Peyer's patch (tissue), 4 donors: ENCODE measurements at regions not wholly inside any gene's neighbourhood (a gene's known extent, or its start where the extent isn't known, plus 50 kb on each side); places are given as distances from the start of the nearest gene placed in this dataset.

Experiments
- DNase-seq, 3 donors: peaks; one replicate each; pipeline ENCODE4 v3.0.0-alpha.2; 2017 to 2019
- H3K27ac ChIP-seq, 4 donors: fragments of 200-600 bp; sonication (generic); one replicate each; pipeline ENCODE4 v1.5.1; 2016 to 2019
- H3K27me3 ChIP-seq, 2 donors: fragments of 200-600 bp; sonication (generic); one replicate each; pipeline ENCODE4 v1.5.1; 2019
- H3K36me3 ChIP-seq, 3 donors: fragments of 200-600 bp; sonication (generic); one replicate each; pipeline ENCODE4 v1.5.1; 2016 to 2019
- H3K4me1 ChIP-seq, 4 donors: fragments of 200-600 bp; sonication (generic); one replicate each; pipeline ENCODE4 v1.5.1; 2016 to 2019
- H3K4me3 ChIP-seq, 4 donors: fragments of 200-600 bp; sonication (generic); 1 replicate in 3 of 4; 2 replicates in 1 of 4; pipeline ENCODE4 v1.5.1; 2016 to 2019; ENCODE audit warnings: mild to moderate bottlenecking in 1 of 4
- H3K9me3 ChIP-seq, 4 donors: fragments of 200-600 bp; sonication (generic); one replicate each; pipeline ENCODE4 v1.5.1; 2016 to 2019; ENCODE audit warnings: mild to moderate bottlenecking in 1 of 4
- POLR2A ChIP-seq, 2 donors: fragments of 450-650 bp; IDR thresholded peaks; one replicate each; pipeline ENCODE4 v1.5.1; 2017; ENCODE audit warnings: antibody characterized with exemption in 2 of 2, mild to moderate bottlenecking in 2 of 2, moderate library complexity in 2 of 2
- TF ChIP-seq, protein P1 (sequence below), 6 experiments: fragments of 450-650 bp in 4 of 6; fragments of 200-600 bp in 2 of 6; sonication (generic) in 1 of 6; IDR thresholded peaks; one replicate each; pipeline ENCODE4 v1.5.1; 2017 to 2019; ENCODE audit warnings: antibody characterized with exemption in 6 of 6, mild to moderate bottlenecking in 3 of 6, moderate library complexity in 1 of 6

DNA sequence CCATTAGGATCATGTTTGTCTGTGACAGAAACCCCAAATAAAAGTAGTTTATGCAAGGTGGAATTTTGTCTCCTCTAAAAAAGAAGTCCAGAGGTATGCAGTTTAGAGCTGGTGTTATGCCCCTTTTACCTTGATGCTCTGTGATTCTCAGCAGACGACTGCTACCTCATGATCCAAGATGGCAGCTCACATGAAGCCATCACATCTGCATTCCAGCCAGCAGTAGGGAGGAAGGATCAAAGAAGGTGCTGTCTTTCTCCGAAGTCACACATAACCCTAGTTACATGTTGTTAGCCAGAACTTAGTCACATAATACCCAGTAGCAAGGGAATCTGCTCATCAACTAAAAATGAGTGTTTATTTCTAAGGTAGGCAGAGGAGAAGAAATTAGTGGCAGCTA is 135.7 kb upstream of the HS3ST2 start:
- no peak for DNase-seq
- H3K36me3 ChIP-seq = no peaks in the 10 kb centered on the region
- H3K27ac ChIP-seq = no peak overlapping the region
- TF ChIP-seq POLR2A (IDR thresholded peaks at IDR 0.05) = no peak
- TF ChIP-seq, protein P1, sequence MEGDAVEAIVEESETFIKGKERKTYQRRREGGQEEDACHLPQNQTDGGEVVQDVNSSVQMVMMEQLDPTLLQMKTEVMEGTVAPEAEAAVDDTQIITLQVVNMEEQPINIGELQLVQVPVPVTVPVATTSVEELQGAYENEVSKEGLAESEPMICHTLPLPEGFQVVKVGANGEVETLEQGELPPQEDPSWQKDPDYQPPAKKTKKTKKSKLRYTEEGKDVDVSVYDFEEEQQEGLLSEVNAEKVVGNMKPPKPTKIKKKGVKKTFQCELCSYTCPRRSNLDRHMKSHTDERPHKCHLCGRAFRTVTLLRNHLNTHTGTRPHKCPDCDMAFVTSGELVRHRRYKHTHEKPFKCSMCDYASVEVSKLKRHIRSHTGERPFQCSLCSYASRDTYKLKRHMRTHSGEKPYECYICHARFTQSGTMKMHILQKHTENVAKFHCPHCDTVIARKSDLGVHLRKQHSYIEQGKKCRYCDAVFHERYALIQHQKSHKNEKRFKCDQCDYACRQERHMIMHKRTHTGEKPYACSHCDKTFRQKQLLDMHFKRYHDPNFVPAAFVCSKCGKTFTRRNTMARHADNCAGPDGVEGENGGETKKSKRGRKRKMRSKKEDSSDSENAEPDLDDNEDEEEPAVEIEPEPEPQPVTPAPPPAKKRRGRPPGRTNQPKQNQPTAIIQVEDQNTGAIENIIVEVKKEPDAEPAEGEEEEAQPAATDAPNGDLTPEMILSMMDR (IDR thresholded peaks at IDR 0.05) = no peak
- no peak overlapping the region for H3K4me3 ChIP-seq
- no peaks in the 10 kb centered on the region for H3K4me1 ChIP-seq
- H3K27me3 ChIP-seq = no peaks in the 10 kb centered on the region
- no peaks in the 10 kb centered on the region for H3K9me3 ChIP-seq

DNA sequence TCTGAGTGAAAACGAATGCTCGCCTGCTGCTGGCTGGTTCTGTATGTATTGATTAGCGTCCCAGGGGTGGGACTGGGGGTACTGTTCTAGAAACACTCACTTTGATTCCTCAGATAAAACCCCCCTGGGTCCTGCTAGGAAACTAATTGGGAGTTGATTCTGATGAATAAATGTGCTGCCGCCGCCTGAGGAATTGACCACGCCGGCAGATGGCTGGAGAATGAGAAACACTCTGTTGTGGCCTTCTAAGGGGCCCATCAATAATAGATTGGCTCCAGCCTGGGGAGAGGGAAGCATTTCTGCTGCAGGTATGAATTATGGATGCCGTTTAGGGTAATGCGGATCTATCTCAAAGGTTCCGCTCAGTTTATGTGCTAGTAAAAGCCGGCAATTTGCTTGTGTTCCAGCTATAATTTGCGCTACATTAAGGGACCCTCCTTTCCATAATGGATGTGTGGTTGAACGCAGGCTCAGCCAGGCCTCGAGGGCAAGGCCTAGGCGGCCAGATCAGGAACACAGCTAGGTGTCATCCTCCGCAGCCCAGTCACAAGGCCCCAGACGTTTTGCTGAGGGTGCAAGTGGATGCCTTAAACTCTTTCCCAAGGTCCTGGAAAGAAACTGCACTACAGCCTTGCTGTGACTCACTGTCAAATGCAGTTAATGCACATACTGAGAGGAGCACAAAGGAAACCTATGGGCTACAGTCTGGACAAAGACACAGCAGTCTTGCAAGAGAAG is 132.2 kb upstream of the HS3ST2 start:
- no peak for DNase-seq
- no peaks in the 10 kb centered on the region for H3K27me3 ChIP-seq
- TF ChIP-seq, protein P1 (IDR thresholded peaks at IDR 0.05) = no peak
- no peak for TF ChIP-seq POLR2A (IDR thresholded peaks at IDR 0.05)
- no peaks in the 10 kb centered on the region for H3K9me3 ChIP-seq
- H3K4me1 ChIP-seq = no peaks in the 10 kb centered on the region
- H3K4me3 ChIP-seq = no peak overlapping the region
- H3K27ac ChIP-seq = no peak overlapping the region
- H3K36me3 ChIP-seq = no peaks in the 10 kb centered on the region

DNA sequence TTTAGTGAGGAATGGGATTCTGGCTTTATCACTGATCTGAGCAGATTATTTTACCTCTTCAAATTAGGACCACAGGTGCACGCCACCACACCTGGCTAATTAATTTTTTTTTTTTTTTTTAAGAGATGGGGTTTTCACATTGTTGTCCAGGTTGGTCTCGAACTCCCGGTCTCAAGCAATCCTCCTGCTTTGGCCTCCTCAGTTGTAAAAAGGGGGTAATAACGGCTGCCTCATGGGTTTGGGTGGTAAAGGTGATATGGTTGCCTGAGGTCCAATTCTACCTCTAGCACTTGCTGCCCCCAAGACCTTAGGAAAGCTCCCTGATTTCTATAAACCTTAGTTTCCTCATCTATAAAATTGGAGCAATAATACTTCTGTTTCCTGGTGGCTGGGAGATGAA is 130.7 kb upstream of the HS3ST2 start:
- TF ChIP-seq, protein P1 (IDR thresholded peaks at IDR 0.05) = no peak
- TF ChIP-seq POLR2A (IDR thresholded peaks at IDR 0.05) = no peak
- H3K36me3 ChIP-seq = no peaks in the 10 kb centered on the region
- no peaks in the 10 kb centered on the region for H3K4me1 ChIP-seq
- H3K27me3 ChIP-seq = no peaks in the 10 kb centered on the region
- H3K4me3 ChIP-seq = no peak overlapping the region
- no peak for DNase-seq
- H3K27ac ChIP-seq = peak overlapping the region in 1 of 4 donors; percentile 23
- H3K9me3 ChIP-seq = peaks cover 0 to 2% (median 0%) of the 10 kb centered on the region in 4 donors

DNA sequence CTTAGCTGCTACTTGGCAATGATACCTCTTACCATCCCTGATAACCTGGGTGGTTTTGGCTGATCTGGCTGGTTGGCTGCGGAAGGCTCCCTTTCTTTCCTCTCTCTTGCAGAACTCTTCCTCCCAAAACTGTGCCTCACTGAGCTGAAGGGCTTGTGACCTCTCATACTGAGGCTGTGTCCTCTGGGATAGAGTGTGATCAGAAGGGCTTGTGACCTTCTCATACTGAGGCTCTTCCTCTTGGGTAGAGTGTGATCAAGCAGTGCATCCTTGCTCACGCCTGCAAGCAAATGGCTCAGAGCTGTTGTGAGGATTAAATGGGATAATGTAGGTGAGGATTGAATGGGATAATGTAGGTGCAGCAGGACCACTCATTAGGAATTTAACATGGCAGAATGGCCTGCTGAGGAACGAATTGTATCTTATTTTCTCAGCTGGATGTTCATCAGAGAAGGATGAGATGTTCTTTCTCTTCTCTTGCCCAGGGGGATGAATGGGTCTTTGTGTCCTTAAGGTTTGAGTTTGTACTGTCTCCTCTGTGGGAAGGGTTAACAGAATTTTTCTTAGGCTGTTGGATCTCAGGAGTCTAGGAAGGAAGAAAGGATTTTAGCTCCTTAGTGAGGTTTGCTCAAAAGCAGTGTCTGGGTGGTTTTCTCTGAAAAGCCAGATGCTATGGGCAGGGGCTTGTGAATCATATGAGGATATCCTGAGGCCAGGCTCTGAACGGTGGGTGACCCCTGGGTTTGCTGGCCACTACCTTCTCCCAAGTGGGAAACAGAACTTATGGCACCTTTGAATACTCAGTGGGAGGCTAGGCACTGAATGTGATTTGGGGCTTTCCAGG is 130.0 kb upstream of the HS3ST2 start:
- DNase-seq = no peak
- Histone ChIP-seq H3K27ac (peak overlapping the region in 2 of 4 donors; percentile 23 to 62), H3K27me3 (no peaks in the 10 kb centered on the region), H3K4me3 (no peak overlapping the region), H3K4me1 (no peaks in the 10 kb centered on the region), H3K36me3 (no peaks in the 10 kb centered on the region), H3K9me3 (peaks cover 0 to 2% (median 0%) of the 10 kb centered on the region in 4 donors)
- TF ChIP-seq, protein P1 (IDR thresholded peaks at IDR 0.05) = no peak
- no peak for TF ChIP-seq POLR2A (IDR thresholded peaks at IDR 0.05)

DNA sequence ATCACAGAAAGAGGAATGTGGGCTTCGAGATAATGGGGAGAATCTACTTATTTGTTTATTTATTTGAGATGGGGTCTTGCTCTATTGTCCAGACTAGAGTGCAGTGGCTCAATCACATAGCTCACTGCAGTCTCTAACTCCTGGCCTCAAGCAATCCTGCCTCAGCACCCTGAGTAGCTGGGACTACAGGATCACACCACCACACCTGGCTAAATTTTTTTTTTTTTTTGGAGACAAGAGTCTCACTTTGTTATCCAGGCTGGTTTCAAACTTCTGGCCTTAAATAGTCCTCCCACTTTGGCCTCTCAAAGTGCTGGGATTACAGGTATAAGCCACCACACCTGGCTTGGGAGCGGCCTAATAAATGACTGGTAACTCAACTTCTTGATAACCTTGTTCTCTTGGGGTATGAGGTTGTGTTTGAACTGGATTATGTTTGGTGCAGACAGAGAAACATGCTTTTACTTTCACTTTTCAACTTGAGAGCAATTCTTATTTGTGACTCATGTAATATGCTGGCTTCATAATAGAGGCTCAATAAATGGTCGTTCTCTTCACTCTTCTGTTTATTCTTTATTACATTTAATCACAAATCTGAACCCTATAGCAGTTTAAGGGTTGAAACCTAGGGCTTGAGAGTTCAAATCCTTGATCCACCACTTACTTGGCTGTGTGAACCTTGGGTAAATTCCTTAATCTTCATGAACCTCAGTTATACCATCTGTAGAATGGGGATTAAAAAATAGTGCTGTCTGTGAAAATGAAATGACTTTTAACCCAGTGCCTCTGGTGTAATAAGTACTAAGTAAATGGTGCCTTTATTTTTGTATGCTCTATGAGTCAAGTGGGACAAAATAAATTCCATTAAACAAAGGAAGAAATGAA is 129.1 kb upstream of the HS3ST2 start:
- no peak overlapping the region for H3K4me3 ChIP-seq
- no peaks in the 10 kb centered on the region for H3K27me3 ChIP-seq
- peak overlapping the region in 3 of 4 donors; percentile 34 to 62 (median 46) for H3K27ac ChIP-seq
- no peak for DNase-seq
- H3K36me3 ChIP-seq = no peaks in the 10 kb centered on the region
- peaks cover 0 to 2% (median 0%) of the 10 kb centered on the region in 4 donors for H3K9me3 ChIP-seq
- TF ChIP-seq POLR2A (IDR thresholded peaks at IDR 0.05) = no peak
- TF ChIP-seq, protein P1 (IDR thresholded peaks at IDR 0.05) = no peak
- no peaks in the 10 kb centered on the region for H3K4me1 ChIP-seq
